ENCODE measurements at regions not wholly inside any gene's neighbourhood (a gene's known extent, or its start where the extent isn't known, plus 50 kb on each side); places are given as distances from the start of the nearest gene placed in this dataset.
"Not testable (repeated sequence)": the region's sequence is repeated elsewhere in the genome, so short reads cannot be mapped to it uniquely, and the experiment has no call there.

- no peak for DNase-seq (ENCODE audit: low spot score)
- FAIRE-seq, result peak; percentile 90
These were observed 171.2 kb upstream of the GRK3 start for GRCh38 chr22:25393121-25393805.

GRCh38 chr22:25395468-25395867 is 169.0 kb upstream of the GRK3 start:
- FAIRE-seq, result no peak
- DNase-seq (ENCODE audit: low spot score), result no peak

- FAIRE-seq, result peak; percentile 40
- no peak for DNase-seq (ENCODE audit: low spot score)
These were observed 168.6 kb upstream of the GRK3 start for GRCh38 chr22:25395915-25396314.

- FAIRE-seq (no peak), DNase-seq (ENCODE audit: low spot score) (no peak)
These were observed 167.8 kb upstream of the GRK3 start for GRCh38 chr22:25396615-25397200.

DNA sequence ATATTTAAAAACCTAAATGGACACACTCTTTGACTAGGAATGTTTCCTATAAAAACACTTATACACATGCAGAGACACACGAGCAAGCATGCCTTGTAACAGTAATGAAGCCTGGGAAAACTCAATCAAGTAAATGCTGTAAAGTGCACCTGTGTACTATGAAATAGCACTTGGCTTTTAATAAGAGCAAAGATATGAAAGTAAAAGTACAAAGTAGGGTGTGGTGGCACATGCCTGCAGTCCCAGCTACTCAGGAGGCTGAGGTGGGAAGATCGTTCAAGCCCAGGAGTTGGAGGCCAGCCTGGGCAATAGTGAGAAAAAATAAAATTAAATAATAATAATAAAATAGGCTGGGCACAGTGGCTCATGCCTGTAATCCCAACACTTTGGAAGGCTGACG is 166.9 kb upstream of the GRK3 start:
- no peak for DNase-seq (ENCODE audit: low spot score)
- peak; percentile 13 for FAIRE-seq

- FAIRE-seq, result not testable (repeated sequence)
- peak; percentile 65 for DNase-seq (ENCODE audit: low spot score)
These were observed 165.8 kb upstream of the GRK3 start for GRCh38 chr22:25398591-25399062.

GRCh38 chr22:25399649-25400151 is 164.8 kb upstream of the GRK3 start:
- FAIRE-seq (peak; percentile 80), DNase-seq (ENCODE audit: low spot score) (no peak)

DNA sequence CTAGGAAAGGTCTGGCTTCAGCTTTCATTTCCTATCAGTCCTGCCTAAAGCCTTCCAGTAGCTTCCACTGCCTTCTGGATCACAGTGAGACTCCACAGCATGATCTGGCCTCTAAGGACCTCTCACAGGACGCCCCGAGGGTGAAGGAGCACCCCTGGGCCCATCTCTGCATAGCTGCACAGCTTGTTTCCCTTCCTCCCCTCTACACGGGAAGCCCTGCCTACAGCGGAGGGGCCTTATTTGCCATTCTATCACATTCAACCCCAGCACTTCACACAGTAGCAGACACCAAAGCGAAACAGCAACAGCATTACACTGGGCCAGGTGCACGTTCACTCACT is 162.3 kb upstream of the GRK3 start:
- DNase-seq (ENCODE audit: low spot score) (no peak), FAIRE-seq (peak; percentile 99)

DNA sequence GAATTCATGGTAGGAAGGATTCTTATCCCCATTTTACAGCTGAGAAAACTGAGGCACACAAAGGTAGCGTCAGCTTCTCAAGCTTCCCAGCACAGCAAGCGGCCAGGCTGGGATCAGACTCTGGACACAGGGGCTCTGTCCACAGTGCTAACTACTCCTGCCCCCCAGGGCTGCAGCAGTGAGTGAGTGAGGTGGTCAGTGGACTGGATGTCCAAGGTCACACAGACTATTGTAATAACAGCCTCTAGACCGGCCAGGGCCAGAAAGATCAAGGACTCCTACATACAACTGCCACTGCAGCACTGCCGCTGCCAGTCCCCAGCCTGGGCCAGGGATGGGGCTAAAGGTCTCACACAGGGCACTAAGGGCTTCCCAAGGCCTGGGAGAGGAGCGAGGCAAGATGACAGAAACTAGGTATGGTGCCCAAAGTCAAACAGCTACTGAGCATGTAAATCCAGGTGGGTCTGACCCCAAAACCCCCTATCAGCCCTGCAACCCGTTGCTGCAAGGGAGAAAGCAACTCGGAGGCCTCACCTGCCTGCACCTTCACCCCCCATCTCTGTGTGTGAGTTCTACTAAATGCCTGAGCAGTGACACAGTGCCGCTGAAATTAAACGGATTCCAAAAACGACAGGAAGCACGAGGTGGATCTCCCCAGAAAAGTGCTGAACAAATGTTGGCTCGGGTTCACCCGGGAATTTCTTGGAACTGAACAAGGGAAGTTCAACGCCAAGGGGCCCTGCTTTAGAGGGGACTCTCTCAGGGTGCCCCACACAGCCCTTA is 161.8 kb upstream of the GRK3 start:
- DNase-seq (ENCODE audit: low spot score) (peak; percentile 58), FAIRE-seq (no peak)

GRCh38 chr22:25403284-25403810 is 161.1 kb upstream of the GRK3 start:
- peak; percentile 30 for FAIRE-seq
- no peak for DNase-seq (ENCODE audit: low spot score)

GRCh38 chr22:25403811-25404471 is 160.5 kb upstream of the GRK3 start:
- peak; percentile 67 for DNase-seq (ENCODE audit: low spot score)
- FAIRE-seq, result no peak

- DNase-seq (ENCODE audit: low spot score), result peak; percentile 58
- FAIRE-seq, result no peak
These were observed 159.9 kb upstream of the GRK3 start for GRCh38 chr22:25404556-25404927.

GRCh38 chr22:25404928-25405816 is 159.3 kb upstream of the GRK3 start:
- DNase-seq (ENCODE audit: low spot score) (peak; percentile 98), FAIRE-seq (peak; percentile 99)

GRCh38 chr22:25405841-25406509 is 158.5 kb upstream of the GRK3 start:
- DNase-seq (ENCODE audit: low spot score) (peak; percentile 24), FAIRE-seq (peak; percentile 56)

GRCh38 chr22:25406510-25407210 is 157.8 kb upstream of the GRK3 start:
- FAIRE-seq (peak; percentile 94), DNase-seq (ENCODE audit: low spot score) (peak; percentile 9)

- peak; percentile 79 for FAIRE-seq
- DNase-seq (ENCODE audit: low spot score), result no peak
These were observed 157.1 kb upstream of the GRK3 start for GRCh38 chr22:25407226-25407858.

DNA sequence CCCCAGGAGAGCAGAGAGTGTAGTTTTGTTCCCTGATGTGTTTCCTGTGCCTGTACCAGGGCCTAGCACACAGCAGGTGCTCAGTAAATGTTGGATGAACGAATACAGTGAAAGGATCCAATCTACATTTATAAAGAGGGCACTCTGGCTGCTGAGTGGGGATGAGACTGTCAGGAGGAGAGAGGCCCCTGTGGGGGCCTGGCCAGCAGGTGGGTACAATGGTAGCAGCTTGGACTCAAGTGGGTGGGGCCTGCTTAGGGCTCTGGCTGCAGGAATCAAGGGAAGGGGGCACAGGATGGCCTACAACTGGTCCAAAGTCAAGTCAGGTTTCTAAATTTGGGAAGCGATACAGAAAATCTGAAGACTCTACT is 156.6 kb upstream of the GRK3 start:
- FAIRE-seq (no peak), DNase-seq (ENCODE audit: low spot score) (no peak)

- FAIRE-seq, result peak; percentile 73
- no peak for DNase-seq (ENCODE audit: low spot score)
These were observed 155.2 kb upstream of the GRK3 start for GRCh38 chr22:25409240-25409639.

DNA sequence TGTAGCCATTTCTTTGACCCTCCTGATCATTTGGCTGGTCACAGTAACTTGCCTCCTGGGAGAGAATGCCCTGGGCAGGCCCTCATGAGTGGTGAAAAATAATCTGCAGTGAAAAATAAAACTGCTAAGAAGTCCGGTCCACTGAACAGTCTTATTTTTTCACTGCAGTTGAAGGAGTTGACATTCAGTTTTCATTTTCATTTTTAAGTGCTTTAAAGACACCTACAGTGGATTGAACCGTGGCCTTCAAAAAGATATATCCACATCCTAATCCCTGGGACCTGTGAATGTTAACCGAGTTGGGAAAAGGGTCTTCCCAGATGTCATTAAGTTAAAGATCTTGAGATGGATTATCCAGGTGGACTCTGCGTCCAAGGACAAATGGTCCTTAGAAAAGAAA is 153.6 kb upstream of the GRK3 start:
- DNase-seq (ENCODE audit: low spot score), result no peak

More for the DNA sequence above, 153.6 kb upstream of the GRK3 start:
- peak; percentile 65 for FAIRE-seq
